IPS DF 19.7 (cell line): ENCODE measurements at regions not wholly inside any gene's neighbourhood (a gene's known extent, or its start where the extent isn't known, plus 50 kb on each side); places are given as distances from the start of the nearest gene placed in this dataset.
"Not testable (repeated sequence)": the region's sequence is repeated elsewhere in the genome, so short reads cannot be mapped to it uniquely, and the experiment has no call there.

Experiments used
- DNase-seq: peaks from one replicate; pipeline ENCODE4 v3.0.0-alpha.2; 2013; ENCODE audit warnings: low read depth, low spot score

GRCh38 chr7:52592698-52593097 is 442.7 kb upstream of the POM121L12 start:
- no peak for DNase-seq

GRCh38 chr7:52586704-52587103 is 448.7 kb upstream of the POM121L12 start:
- DNase-seq = no peak

GRCh38 chr7:52584041-52584440 is 451.4 kb upstream of the POM121L12 start:
- no peak for DNase-seq

- DNase-seq = not testable (repeated sequence)
Observed at GRCh38 chr7:52573141-52573540, 462.3 kb upstream of the POM121L12 start.

GRCh38 chr7:52571026-52571425 is 464.4 kb upstream of the POM121L12 start:
- no peak for DNase-seq

GRCh38 chr7:52569151-52569550 is 466.3 kb upstream of the POM121L12 start:
- no peak for DNase-seq

- no peak for DNase-seq
Observed at GRCh38 chr7:52565974-52566373, 469.5 kb upstream of the POM121L12 start.

- DNase-seq = no peak
Observed at GRCh38 chr7:52555805-52556204, 479.6 kb upstream of the POM121L12 start.

- DNase-seq = no peak
Observed at GRCh38 chr7:52547308-52547910, 488.0 kb upstream of the POM121L12 start.

- peak; percentile 20 for DNase-seq
Observed at GRCh38 chr7:52541198-52541765, 494.2 kb upstream of the POM121L12 start.

- no peak for DNase-seq
Observed at GRCh38 chr7:52540041-52540440, 495.4 kb upstream of the POM121L12 start.

- DNase-seq = no peak
Observed at GRCh38 chr7:52539414-52539813, 496.0 kb upstream of the POM121L12 start.

GRCh38 chr7:52537051-52537450 is 498.4 kb upstream of the POM121L12 start:
- DNase-seq = no peak

- no peak for DNase-seq
Observed at GRCh38 chr7:52525772-52526341, 509.6 kb upstream of the POM121L12 start.

- no peak for DNase-seq
Observed at GRCh38 chr7:52518869-52519268, 516.6 kb upstream of the POM121L12 start.

GRCh38 chr7:52512656-52513055 is 522.8 kb upstream of the POM121L12 start:
- no peak for DNase-seq

GRCh38 chr7:52507546-52508255 is 527.7 kb upstream of the POM121L12 start:
- DNase-seq = no peak

GRCh38 chr7:52506325-52506724 is 529.1 kb upstream of the POM121L12 start:
- no peak for DNase-seq

GRCh38 chr7:52504561-52504960 is 530.9 kb upstream of the POM121L12 start:
- no peak for DNase-seq

- DNase-seq = no peak
Observed at GRCh38 chr7:52502281-52502680, 533.2 kb upstream of the POM121L12 start.

GRCh38 chr7:52501696-52502095 is 533.7 kb upstream of the POM121L12 start:
- DNase-seq = no peak

- DNase-seq = no peak
Observed at GRCh38 chr7:52500841-52501240, 534.6 kb upstream of the POM121L12 start.

- DNase-seq = no peak
Observed at GRCh38 chr7:52498366-52498765, 537.1 kb upstream of the POM121L12 start.
